ENCODE measurements at regions not wholly inside any gene's neighbourhood (a gene's known extent, or its start where the extent isn't known, plus 50 kb on each side); places are given as distances from the start of the nearest gene placed in this dataset.
"Not testable (repeated sequence)": the region's sequence is repeated elsewhere in the genome, so short reads cannot be mapped to it uniquely, and the experiment has no call there.

DNA sequence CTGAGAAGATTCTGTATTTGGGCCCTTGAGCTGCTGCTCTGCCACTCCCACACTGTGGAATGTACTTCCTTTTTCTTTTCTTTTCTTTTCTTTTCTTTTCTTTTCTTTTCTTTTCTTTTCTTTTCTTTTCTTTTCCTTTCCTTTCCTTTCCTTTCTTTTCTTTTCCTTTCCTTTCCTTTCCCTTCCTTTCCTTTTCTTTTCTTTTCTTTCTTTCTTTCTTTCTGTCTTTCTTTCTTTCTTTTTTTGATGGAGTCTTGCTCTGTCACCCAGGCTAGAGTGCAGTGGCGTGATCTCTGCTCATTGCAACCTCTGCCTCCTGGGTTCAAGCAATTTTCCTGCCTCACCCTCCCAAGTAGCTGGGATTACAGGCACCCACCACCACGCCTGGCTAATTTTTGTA is 89.8 kb downstream of the DNAAF6 start:
- not testable (repeated sequence) for H3K36me3 ChIP-seq (ENCODE audit: control insufficient read depth in 3 of 3, insufficient read depth in 2 of 3, low read depth in 1 of 3, low read length in 3 of 3); FAIRE-seq; H3K4me1 ChIP-seq (ENCODE audit: control insufficient read depth in 3 of 3, insufficient read depth in 2 of 3, low read depth in 1 of 3, low read length in 2 of 3); H3K9me3 ChIP-seq (ENCODE audit: control insufficient read depth in 2 of 2, insufficient read depth in 1 of 2, low read depth in 1 of 2, low read length in 1 of 2); H3K27ac ChIP-seq (ENCODE audit: low read depth in 1 of 3, low read length in 2 of 3); H3K27me3 ChIP-seq (ENCODE audit: control insufficient read depth in 3 of 3, insufficient read depth in 3 of 3, low read length in 3 of 3); H3K4me3 ChIP-seq (ENCODE audit: low read depth in 1 of 3, low read length in 3 of 3); DNase-seq
- 74 to 92% (median 78%) methylated on average over 2 of the region's 2 CpGs for WGBS, 3 donors

GRCh38 chrX:107298276-107298675 is 91.9 kb downstream of the DNAAF6 start:
- H3K4me1 ChIP-seq (ENCODE audit: control insufficient read depth in 3 of 3, insufficient read depth in 2 of 3, low read depth in 1 of 3, low read length in 2 of 3) = no peaks in the 10 kb centered on the region
- no peak for FAIRE-seq
- 60 to 77% (median 70%) methylated on average over 2 of the region's 2 CpGs for WGBS, 3 donors

DNA sequence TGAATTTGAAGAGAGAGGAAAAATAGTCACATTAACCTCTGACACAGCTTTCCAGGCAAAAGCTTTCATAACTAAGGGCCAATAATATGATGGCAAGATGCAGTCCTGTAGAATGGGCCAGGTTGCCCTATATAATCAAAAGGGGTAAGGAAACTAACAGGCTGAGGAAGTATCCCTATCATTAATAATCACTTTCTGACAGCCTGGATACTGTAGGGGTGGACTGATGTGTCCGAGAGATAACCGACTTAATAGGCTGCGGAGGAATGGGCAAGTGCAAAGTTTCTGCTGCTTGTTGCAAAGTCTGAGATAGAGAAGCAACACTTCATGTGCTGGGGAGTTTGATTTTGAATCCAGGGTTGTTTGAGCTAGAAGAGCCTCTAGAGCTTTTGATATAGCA is 94.8 kb downstream of the DNAAF6 start:
- FAIRE-seq (no peak), DNase-seq (no peak)
- no peaks in the 10 kb centered on the region for H3K36me3 ChIP-seq (ENCODE audit: control insufficient read depth in 3 of 3, insufficient read depth in 2 of 3, low read depth in 1 of 3, low read length in 3 of 3)
- no peak overlapping the region for H3K4me3 ChIP-seq (ENCODE audit: low read depth in 1 of 3, low read length in 3 of 3)
- no peak overlapping the region for H3K27ac ChIP-seq (ENCODE audit: low read depth in 1 of 3, low read length in 2 of 3)
- H3K4me1 ChIP-seq (ENCODE audit: control insufficient read depth in 3 of 3, insufficient read depth in 2 of 3, low read depth in 1 of 3, low read length in 2 of 3) = no peaks in the 10 kb centered on the region
- H3K9me3 ChIP-seq (ENCODE audit: control insufficient read depth in 2 of 2, insufficient read depth in 1 of 2, low read depth in 1 of 2, low read length in 1 of 2) = no peaks in the 10 kb centered on the region
- WGBS, 3 donors = 72 to 89% (median 77%) methylated on average over 3 of the region's 3 CpGs
- no peaks in the 10 kb centered on the region for H3K27me3 ChIP-seq (ENCODE audit: control insufficient read depth in 3 of 3, insufficient read depth in 3 of 3, low read length in 3 of 3)

More at GRCh38 chrX:107298276-107298675, 91.9 kb downstream of the DNAAF6 start:
- Histone ChIP-seq H3K27ac (ENCODE audit: low read depth in 1 of 3, low read length in 2 of 3) (no peak overlapping the region), H3K4me3 (ENCODE audit: low read depth in 1 of 3, low read length in 3 of 3) (no peak overlapping the region), H3K27me3 (ENCODE audit: control insufficient read depth in 3 of 3, insufficient read depth in 3 of 3, low read length in 3 of 3) (no peaks in the 10 kb centered on the region), H3K9me3 (ENCODE audit: control insufficient read depth in 2 of 2, insufficient read depth in 1 of 2, low read depth in 1 of 2, low read length in 1 of 2) (no peaks in the 10 kb centered on the region), H3K36me3 (ENCODE audit: control insufficient read depth in 3 of 3, insufficient read depth in 2 of 3, low read depth in 1 of 3, low read length in 3 of 3) (no peaks in the 10 kb centered on the region)
- no peak for DNase-seq

DNA sequence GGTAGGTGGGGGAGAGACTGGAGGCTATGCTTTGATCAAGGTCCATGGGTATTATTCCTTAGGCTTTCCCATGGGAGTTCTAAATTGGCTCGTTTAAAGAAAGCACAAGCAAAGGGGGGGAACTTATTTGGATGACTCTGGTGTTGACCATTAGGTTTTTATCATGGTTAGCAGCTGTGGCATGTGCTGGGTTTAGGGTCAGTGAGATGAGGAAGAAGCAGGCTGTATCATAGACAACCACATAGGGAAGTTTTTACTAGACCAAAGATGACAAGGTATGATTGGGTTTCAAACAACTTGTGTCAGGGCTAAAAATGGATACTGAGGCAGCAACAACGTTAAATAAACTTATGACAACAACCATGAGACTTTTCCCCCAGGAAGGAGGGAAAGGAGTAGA is 97.7 kb downstream of the DNAAF6 start:
- H3K27me3 ChIP-seq (ENCODE audit: control insufficient read depth in 3 of 3, insufficient read depth in 3 of 3, low read length in 3 of 3) = no peaks in the 10 kb centered on the region
- no peak overlapping the region for H3K4me3 ChIP-seq (ENCODE audit: low read depth in 1 of 3, low read length in 3 of 3)
- H3K9me3 ChIP-seq (ENCODE audit: control insufficient read depth in 2 of 2, insufficient read depth in 1 of 2, low read depth in 1 of 2, low read length in 1 of 2) = no peaks in the 10 kb centered on the region
- 29 to 45% (median 35%) methylated on average over 2 of the region's 2 CpGs for WGBS, 3 donors
- no peak for DNase-seq
- no peak for FAIRE-seq
- H3K4me1 ChIP-seq (ENCODE audit: control insufficient read depth in 3 of 3, insufficient read depth in 2 of 3, low read depth in 1 of 3, low read length in 2 of 3) = no peaks in the 10 kb centered on the region
- no peak overlapping the region for H3K27ac ChIP-seq (ENCODE audit: low read depth in 1 of 3, low read length in 2 of 3)
- no peaks in the 10 kb centered on the region for H3K36me3 ChIP-seq (ENCODE audit: control insufficient read depth in 3 of 3, insufficient read depth in 2 of 3, low read depth in 1 of 3, low read length in 3 of 3)

DNA sequence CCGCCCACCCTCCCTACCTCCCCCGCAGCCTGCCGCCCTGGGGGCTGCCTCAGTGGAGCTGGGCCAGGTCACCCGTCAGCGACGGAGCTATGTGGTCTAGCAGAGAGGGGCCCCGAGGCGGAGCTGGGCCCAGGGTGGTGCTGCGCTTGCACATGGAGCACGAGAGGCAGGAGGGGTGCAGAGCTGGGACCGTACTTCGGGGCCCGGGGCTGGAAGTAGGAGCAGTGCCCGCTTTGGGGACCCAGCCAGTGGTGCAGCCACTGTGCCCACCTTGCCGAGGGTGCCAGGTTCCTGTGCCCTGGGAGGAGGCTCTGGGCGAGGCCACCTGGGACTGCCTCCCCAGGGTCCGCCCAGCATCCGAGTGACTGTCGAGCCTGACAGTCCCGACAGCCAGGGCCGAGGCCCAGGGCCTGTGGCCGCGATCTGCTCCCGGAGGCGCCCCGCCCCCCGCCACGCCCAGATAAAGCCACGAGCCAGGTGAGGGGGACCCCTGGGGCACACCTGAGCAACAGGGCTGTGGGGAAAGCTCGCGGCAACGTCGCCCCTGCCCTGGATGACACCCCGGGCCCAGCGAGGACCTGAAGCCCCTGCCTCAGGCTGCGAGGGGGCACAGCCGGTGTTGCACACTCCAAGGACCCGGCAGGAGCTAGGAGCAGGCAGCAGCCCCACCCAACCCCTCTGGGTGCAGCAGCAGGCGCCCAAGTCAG is 117.5 kb downstream of the DNAAF6 start:
- H3K27ac ChIP-seq (ENCODE audit: low read depth in 1 of 3, low read length in 2 of 3) = no peak overlapping the region
- H3K4me3 ChIP-seq (ENCODE audit: low read depth in 1 of 3, low read length in 3 of 3) = no peak overlapping the region
- FAIRE-seq (no peak), DNase-seq (no peak)
- H3K9me3 ChIP-seq (ENCODE audit: control insufficient read depth in 2 of 2, insufficient read depth in 1 of 2, low read depth in 1 of 2, low read length in 1 of 2) = no peaks in the 10 kb centered on the region
- no peaks in the 10 kb centered on the region for H3K27me3 ChIP-seq (ENCODE audit: control insufficient read depth in 3 of 3, insufficient read depth in 3 of 3, low read length in 3 of 3)
- H3K4me1 ChIP-seq (ENCODE audit: control insufficient read depth in 3 of 3, insufficient read depth in 2 of 3, low read depth in 1 of 3, low read length in 2 of 3) = peaks cover 0 to 4% (median 0%) of the 10 kb centered on the region in 3 donors
- WGBS, 3 donors = 32 to 49% (median 38%) methylated on average over 23 to 39 of the region's 39 CpGs
- H3K36me3 ChIP-seq (ENCODE audit: control insufficient read depth in 3 of 3, insufficient read depth in 2 of 3, low read depth in 1 of 3, low read length in 3 of 3) = no peaks in the 10 kb centered on the region

DNA sequence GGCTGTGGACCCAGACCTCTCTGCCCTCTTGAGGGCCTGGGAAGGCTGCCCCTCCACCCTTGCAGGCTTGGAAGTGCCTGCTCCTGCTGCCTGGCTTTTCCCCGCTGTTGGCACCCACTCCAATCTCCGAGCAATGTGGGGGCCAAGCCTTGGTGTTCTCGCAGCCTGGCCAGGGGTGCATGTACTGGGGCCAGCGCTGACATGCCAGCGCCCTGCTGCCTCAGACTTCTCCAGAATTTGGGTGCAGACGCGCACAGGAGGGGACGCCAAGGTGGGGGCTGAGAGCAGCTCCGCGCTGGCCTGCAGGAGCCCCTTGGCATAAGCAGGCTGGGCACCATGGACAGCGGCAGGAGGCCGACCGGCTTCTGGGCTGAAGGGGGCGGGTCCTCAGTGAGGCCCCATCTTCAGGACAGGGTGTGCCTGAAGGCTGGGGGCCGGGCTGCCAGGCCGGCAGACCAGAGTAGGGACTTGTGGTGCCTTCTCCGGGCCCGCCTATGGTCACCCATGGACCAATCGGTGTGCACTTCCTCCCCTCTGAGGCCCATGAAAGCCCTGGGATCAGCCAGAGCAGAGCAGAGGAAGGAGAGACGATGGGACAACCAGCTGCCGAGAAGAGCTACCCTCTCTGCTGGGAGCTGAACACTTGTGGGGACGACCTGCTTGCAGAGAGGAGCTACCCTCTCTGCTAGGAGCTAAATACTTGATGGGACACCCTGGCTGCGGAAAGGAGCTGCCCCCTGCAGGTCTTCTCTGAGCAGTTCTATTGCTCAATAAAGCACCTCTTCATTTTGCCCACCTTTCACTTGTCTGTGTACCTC is 118.3 kb downstream of the DNAAF6 start:
- Histone ChIP-seq H3K9me3 (ENCODE audit: control insufficient read depth in 2 of 2, insufficient read depth in 1 of 2, low read depth in 1 of 2, low read length in 1 of 2) (no peaks in the 10 kb centered on the region), H3K27me3 (ENCODE audit: control insufficient read depth in 3 of 3, insufficient read depth in 3 of 3, low read length in 3 of 3) (no peaks in the 10 kb centered on the region), H3K4me1 (ENCODE audit: control insufficient read depth in 3 of 3, insufficient read depth in 2 of 3, low read depth in 1 of 3, low read length in 2 of 3) (peaks cover 0 to 4% (median 0%) of the 10 kb centered on the region in 3 donors), H3K27ac (ENCODE audit: low read depth in 1 of 3, low read length in 2 of 3) (no peak overlapping the region), H3K36me3 (ENCODE audit: control insufficient read depth in 3 of 3, insufficient read depth in 2 of 3, low read depth in 1 of 3, low read length in 3 of 3) (no peaks in the 10 kb centered on the region), H3K4me3 (ENCODE audit: low read depth in 1 of 3, low read length in 3 of 3) (no peak overlapping the region)
- peak; percentile 2 to 71 for DNase-seq
- 4 to 36% (median 19%) methylated on average over 17 to 23 of the region's 23 CpGs for WGBS, 3 donors
- no peak for FAIRE-seq

DNA sequence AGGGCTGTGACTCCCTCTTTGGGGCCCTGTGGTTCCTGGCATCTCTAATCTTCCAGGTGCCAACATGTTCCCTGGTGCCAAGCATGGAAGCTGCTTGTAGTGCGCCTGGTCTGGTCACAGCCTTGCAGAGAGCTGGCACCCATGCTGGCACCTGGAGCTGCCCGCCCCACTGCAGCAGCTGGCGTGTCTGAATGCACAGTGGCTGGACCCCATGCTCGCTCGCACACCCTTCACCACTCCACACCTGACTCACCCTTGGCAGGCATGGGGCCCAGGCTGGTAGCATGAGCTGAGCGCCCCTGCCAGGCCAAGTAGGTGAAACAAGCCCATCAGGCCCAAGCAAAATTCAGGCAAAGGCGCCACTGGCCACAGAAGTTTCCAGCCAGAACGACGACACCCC is 119.1 kb downstream of the DNAAF6 start:
- FAIRE-seq (no peak), DNase-seq (no peak)
- WGBS, 3 donors = 79 to 93% (median 92%) methylated on average over 8 to 9 of the region's 9 CpGs
- no peak overlapping the region for H3K4me3 ChIP-seq (ENCODE audit: low read depth in 1 of 3, low read length in 3 of 3)
- H3K4me1 ChIP-seq (ENCODE audit: control insufficient read depth in 3 of 3, insufficient read depth in 2 of 3, low read depth in 1 of 3, low read length in 2 of 3) = peaks cover 0 to 4% (median 0%) of the 10 kb centered on the region in 3 donors
- H3K36me3 ChIP-seq (ENCODE audit: control insufficient read depth in 3 of 3, insufficient read depth in 2 of 3, low read depth in 1 of 3, low read length in 3 of 3) = no peaks in the 10 kb centered on the region
- H3K9me3 ChIP-seq (ENCODE audit: control insufficient read depth in 2 of 2, insufficient read depth in 1 of 2, low read depth in 1 of 2, low read length in 1 of 2) = no peaks in the 10 kb centered on the region
- no peaks in the 10 kb centered on the region for H3K27me3 ChIP-seq (ENCODE audit: control insufficient read depth in 3 of 3, insufficient read depth in 3 of 3, low read length in 3 of 3)
- no peak overlapping the region for H3K27ac ChIP-seq (ENCODE audit: low read depth in 1 of 3, low read length in 2 of 3)

DNA sequence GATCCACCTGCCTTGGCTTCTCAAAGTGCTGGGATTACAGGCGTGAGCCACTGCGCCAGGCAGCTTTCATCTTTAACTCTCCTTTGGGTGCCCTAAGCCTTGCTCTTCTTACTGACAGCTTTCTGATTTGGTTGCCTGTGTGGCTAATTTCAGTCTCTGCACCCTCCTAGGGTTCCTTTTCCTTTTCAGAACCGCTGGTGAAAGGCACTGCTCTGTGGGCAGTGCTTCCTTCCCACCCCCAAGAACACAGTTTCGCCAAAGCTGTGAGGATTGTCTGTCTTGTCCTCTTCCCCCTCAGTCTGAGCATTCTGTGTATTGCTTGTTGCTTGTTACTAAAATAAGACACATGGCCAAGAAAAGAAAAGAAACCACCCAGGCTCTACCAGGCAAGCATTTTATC is 101.4 kb upstream of the FRMPD3 start:
- 63 to 74% (median 63%) methylated on average over 4 of the region's 4 CpGs for WGBS, 3 donors
- FAIRE-seq = no peak

More for the DNA sequence above, 101.4 kb upstream of the FRMPD3 start:
- Histone ChIP-seq H3K4me3 (ENCODE audit: low read depth in 1 of 3, low read length in 3 of 3) (no peak overlapping the region), H3K27me3 (ENCODE audit: control insufficient read depth in 3 of 3, insufficient read depth in 3 of 3, low read length in 3 of 3) (no peaks in the 10 kb centered on the region), H3K27ac (ENCODE audit: low read depth in 1 of 3, low read length in 2 of 3) (no peak overlapping the region), H3K36me3 (ENCODE audit: control insufficient read depth in 3 of 3, insufficient read depth in 2 of 3, low read depth in 1 of 3, low read length in 3 of 3) (no peaks in the 10 kb centered on the region), H3K9me3 (ENCODE audit: control insufficient read depth in 2 of 2, insufficient read depth in 1 of 2, low read depth in 1 of 2, low read length in 1 of 2) (no peaks in the 10 kb centered on the region), H3K4me1 (ENCODE audit: control insufficient read depth in 3 of 3, insufficient read depth in 2 of 3, low read depth in 1 of 3, low read length in 2 of 3) (no peaks in the 10 kb centered on the region)
- DNase-seq = no peak
